Glutamatergic neuron (in vitro differentiated cells): ENCODE measurements at regions not wholly inside any gene's neighbourhood (a gene's known extent, or its start where the extent isn't known, plus 50 kb on each side); places are given as distances from the start of the nearest gene placed in this dataset.

ENCODE experiments used
- DNase-seq: peaks from one replicate; pipeline ENCODE4 v3.0.0; 2022
- H3K27ac Mint-ChIP-seq: one replicate; pipeline ENCODE4 v1.8.0; 2020; ENCODE audit warnings: mild to moderate bottlenecking, mixed read lengths, inconsistent platforms; ENCODE audit not compliant: unreplicated experiment
- H3K27me3 Mint-ChIP-seq: one replicate; pipeline ENCODE4 v1.8.0; 2020; ENCODE audit warnings: mild to moderate bottlenecking, moderate library complexity, mixed read lengths, inconsistent platforms; ENCODE audit not compliant: unreplicated experiment
- H3K36me3 Mint-ChIP-seq: one replicate; pipeline ENCODE4 v1.8.0; 2020; ENCODE audit warnings: mild to moderate bottlenecking, mixed read lengths, inconsistent platforms; ENCODE audit not compliant: unreplicated experiment
- H3K4me1 Mint-ChIP-seq: one replicate; pipeline ENCODE4 v1.8.0; 2020; ENCODE audit warnings: mild to moderate bottlenecking, low read depth, mixed read lengths, inconsistent platforms; ENCODE audit not compliant: unreplicated experiment
- H3K4me3 Mint-ChIP-seq: one replicate; pipeline ENCODE4 v1.8.0; 2020; ENCODE audit warnings: mild to moderate bottlenecking, mixed read lengths, inconsistent platforms; ENCODE audit not compliant: unreplicated experiment
- H3K9me3 Mint-ChIP-seq: one replicate; pipeline ENCODE4 v1.8.0; 2020; ENCODE audit warnings: mild to moderate bottlenecking, moderate library complexity, mixed read lengths, inconsistent platforms; ENCODE audit not compliant: unreplicated experiment
- TF ChIP-seq, protein P1 (sequence below): fragments of 200-600 bp; sonication (generic); IDR thresholded peaks from one replicate; pipeline ENCODE4 v1.5.0; 2021; ENCODE audit not compliant: partially characterized antibody, unreplicated experiment

DNA sequence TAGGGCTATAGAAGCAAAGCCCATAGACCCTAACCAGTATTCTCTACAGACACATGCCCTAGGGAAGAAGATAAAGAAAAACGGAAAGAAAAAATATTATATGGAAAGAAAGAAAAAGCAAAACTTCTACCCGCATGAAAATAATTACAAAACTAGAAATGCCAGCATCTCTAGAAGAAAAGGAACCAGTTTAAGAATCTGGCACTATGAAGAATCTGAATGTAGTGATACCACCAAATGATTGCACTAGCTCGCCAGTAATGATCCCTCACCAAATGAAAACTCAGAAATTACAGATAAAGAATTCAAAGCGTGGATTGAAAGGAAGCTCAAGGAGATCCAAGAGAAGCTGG lies 341.9 kb upstream of the GRIA1 start:
- Mint-ChIP-seq H3K36me3 (no peaks in the 10 kb centered on the region), H3K4me3 (no peak overlapping the region), H3K27ac (no peak overlapping the region), H3K4me1 (no peaks in the 10 kb centered on the region), H3K27me3 (peaks cover 3% of the 10 kb centered on the region), H3K9me3 (peaks cover 2% of the 10 kb centered on the region)
- TF ChIP-seq, protein P1, sequence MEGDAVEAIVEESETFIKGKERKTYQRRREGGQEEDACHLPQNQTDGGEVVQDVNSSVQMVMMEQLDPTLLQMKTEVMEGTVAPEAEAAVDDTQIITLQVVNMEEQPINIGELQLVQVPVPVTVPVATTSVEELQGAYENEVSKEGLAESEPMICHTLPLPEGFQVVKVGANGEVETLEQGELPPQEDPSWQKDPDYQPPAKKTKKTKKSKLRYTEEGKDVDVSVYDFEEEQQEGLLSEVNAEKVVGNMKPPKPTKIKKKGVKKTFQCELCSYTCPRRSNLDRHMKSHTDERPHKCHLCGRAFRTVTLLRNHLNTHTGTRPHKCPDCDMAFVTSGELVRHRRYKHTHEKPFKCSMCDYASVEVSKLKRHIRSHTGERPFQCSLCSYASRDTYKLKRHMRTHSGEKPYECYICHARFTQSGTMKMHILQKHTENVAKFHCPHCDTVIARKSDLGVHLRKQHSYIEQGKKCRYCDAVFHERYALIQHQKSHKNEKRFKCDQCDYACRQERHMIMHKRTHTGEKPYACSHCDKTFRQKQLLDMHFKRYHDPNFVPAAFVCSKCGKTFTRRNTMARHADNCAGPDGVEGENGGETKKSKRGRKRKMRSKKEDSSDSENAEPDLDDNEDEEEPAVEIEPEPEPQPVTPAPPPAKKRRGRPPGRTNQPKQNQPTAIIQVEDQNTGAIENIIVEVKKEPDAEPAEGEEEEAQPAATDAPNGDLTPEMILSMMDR: peak; percentile 44
- DNase-seq: no peak

DNA sequence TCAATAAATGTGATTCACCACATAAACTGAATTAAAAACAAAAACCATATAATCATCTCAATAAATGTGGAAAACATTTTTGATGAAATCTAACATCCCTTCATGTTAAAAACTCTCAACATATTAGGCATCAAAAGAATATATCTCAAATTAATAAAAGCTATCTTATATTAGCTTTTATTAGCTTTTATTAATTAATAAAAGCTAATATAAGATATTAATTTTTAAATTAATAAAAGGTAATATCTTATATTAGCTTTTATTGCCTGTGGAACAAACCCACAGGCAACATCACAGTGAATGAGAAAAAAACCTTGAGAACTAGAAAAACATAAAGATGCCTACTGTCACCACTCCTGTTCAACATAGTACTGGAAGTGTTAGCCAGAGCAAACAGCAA lies 338.9 kb upstream of the GRIA1 start:
- H3K4me3 Mint-ChIP-seq: no peak overlapping the region

DNA sequence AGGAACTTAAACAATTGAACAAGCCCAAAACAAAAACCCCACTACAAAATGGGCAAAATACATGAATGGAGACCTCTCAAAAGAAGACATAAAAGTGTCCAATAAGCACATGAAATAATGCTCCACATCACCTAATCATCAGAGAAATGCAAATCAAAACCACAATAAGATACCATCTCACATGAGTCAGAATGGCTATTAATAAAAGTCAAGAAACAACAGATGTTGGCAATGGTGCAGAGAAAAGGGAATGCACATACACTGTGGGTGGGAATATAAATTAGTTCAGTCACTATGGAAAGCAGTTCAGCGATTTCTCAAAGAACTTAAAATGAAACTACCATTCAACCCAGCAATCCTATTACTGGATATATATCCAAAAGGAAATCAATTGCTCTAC lies 337.4 kb upstream of the GRIA1 start:
- Mint-ChIP-seq H3K4me3 (no peak overlapping the region), H3K27ac (no peak overlapping the region), H3K4me1 (no peaks in the 10 kb centered on the region), H3K36me3 (no peaks in the 10 kb centered on the region), H3K9me3 (no peaks in the 10 kb centered on the region), H3K27me3 (peaks cover 1% of the 10 kb centered on the region)
- TF ChIP-seq, protein P1: no peak
- DNase-seq: no peak

More for the DNA sequence above, 338.9 kb upstream of the GRIA1 start:
- Mint-ChIP-seq H3K9me3 (no peaks in the 10 kb centered on the region), H3K27me3 (peaks cover 1% of the 10 kb centered on the region), H3K27ac (no peak overlapping the region), H3K4me1 (no peaks in the 10 kb centered on the region), H3K36me3 (no peaks in the 10 kb centered on the region)
- TF ChIP-seq, protein P1: no peak
- no peak for DNase-seq

GRCh38 chr5:153157156-153157555 lies 333.3 kb upstream of the GRIA1 start:
- no peaks in the 10 kb centered on the region for H3K9me3 Mint-ChIP-seq
- H3K36me3 Mint-ChIP-seq: no peaks in the 10 kb centered on the region
- TF ChIP-seq, protein P1: no peak
- H3K4me1 Mint-ChIP-seq: no peaks in the 10 kb centered on the region
- H3K27me3 Mint-ChIP-seq: no peaks in the 10 kb centered on the region
- DNase-seq: no peak
- H3K4me3 Mint-ChIP-seq: no peak overlapping the region
- no peak overlapping the region for H3K27ac Mint-ChIP-seq

- H3K27ac Mint-ChIP-seq: no peak overlapping the region
- H3K27me3 Mint-ChIP-seq: no peaks in the 10 kb centered on the region
Measured at GRCh38 chr5:153158608-153159007, 331.9 kb upstream of the GRIA1 start.

More at GRCh38 chr5:153158608-153159007, 331.9 kb upstream of the GRIA1 start:
- Mint-ChIP-seq H3K4me3 (no peak overlapping the region), H3K36me3 (no peaks in the 10 kb centered on the region), H3K4me1 (no peaks in the 10 kb centered on the region), H3K9me3 (no peaks in the 10 kb centered on the region)
- TF ChIP-seq, protein P1: no peak
- no peak for DNase-seq
